Activated naive CD4-positive, alpha-beta T cell (primary cell): ENCODE measurements at regions not wholly inside any gene's neighbourhood (a gene's known extent, or its start where the extent isn't known, plus 50 kb on each side); places are given as distances from the start of the nearest gene placed in this dataset.

ENCODE experiments used
- DNase-seq, 4 experiments: peaks; one replicate each; lab custom pipeline; 2025; lab: John Stamatoyannopoulos, UW

- DNase-seq = no peak
These were observed 1338.9 kb downstream of the MAT2B start for GRCh38 chr5:164844348-164844747.

- DNase-seq = no peak
These were observed 1355.5 kb downstream of the MAT2B start for GRCh38 chr5:164860896-164861295.

GRCh38 chr5:164861610-164862009 lies 1356.2 kb downstream of the MAT2B start:
- DNase-seq = no peak

- DNase-seq = no peak
These were observed 1363.3 kb downstream of the MAT2B start for GRCh38 chr5:164868761-164869160.

GRCh38 chr5:164869325-164869724 lies 1363.9 kb downstream of the MAT2B start:
- DNase-seq = no peak

- no peak for DNase-seq
These were observed 1371.4 kb downstream of the MAT2B start for GRCh38 chr5:164876793-164877192.

GRCh38 chr5:164881442-164881841 lies 1376.0 kb downstream of the MAT2B start:
- no peak for DNase-seq

GRCh38 chr5:164885179-164885578 lies 1379.8 kb downstream of the MAT2B start:
- no peak for DNase-seq

- no peak for DNase-seq
These were observed 1387.7 kb downstream of the MAT2B start for GRCh38 chr5:164893071-164893470.

GRCh38 chr5:164898705-164899104 lies 1393.3 kb downstream of the MAT2B start:
- DNase-seq = no peak

- no peak for DNase-seq
These were observed 1404.3 kb downstream of the MAT2B start for GRCh38 chr5:164909673-164910072.

- no peak for DNase-seq
These were observed 1416.3 kb downstream of the MAT2B start for GRCh38 chr5:164921722-164922121.

- DNase-seq = no peak
These were observed 1428.6 kb downstream of the MAT2B start for GRCh38 chr5:164934039-164934438.

GRCh38 chr5:164934561-164934960 lies 1429.1 kb downstream of the MAT2B start:
- no peak for DNase-seq

GRCh38 chr5:164941132-164941531 lies 1435.7 kb downstream of the MAT2B start:
- no peak for DNase-seq

GRCh38 chr5:164950927-164951326 lies 1445.5 kb downstream of the MAT2B start:
- no peak for DNase-seq

GRCh38 chr5:164951570-164951969 lies 1446.2 kb downstream of the MAT2B start:
- no peak for DNase-seq

- DNase-seq = no peak
These were observed 1453.3 kb downstream of the MAT2B start for GRCh38 chr5:164958688-164959087.

GRCh38 chr5:164959761-164960160 lies 1454.3 kb downstream of the MAT2B start:
- DNase-seq = no peak

- DNase-seq = no peak
These were observed 1457.0 kb downstream of the MAT2B start for GRCh38 chr5:164962329-164962961.

- DNase-seq = no peak
These were observed 1461.2 kb downstream of the MAT2B start for GRCh38 chr5:164966611-164967010.

GRCh38 chr5:164967354-164967753 lies 1461.9 kb downstream of the MAT2B start:
- DNase-seq = no peak

GRCh38 chr5:164972973-164973372 lies 1467.6 kb downstream of the MAT2B start:
- no peak for DNase-seq

- no peak for DNase-seq
These were observed 1470.6 kb downstream of the MAT2B start for GRCh38 chr5:164975986-164976385.
